ENCODE measurements at regions not wholly inside any gene's neighbourhood (a gene's known extent, or its start where the extent isn't known, plus 50 kb on each side); places are given as distances from the start of the nearest gene placed in this dataset.
A peak's percentile ranks its signal among the peaks of the same experiment; 100 is the strongest.

DNA sequence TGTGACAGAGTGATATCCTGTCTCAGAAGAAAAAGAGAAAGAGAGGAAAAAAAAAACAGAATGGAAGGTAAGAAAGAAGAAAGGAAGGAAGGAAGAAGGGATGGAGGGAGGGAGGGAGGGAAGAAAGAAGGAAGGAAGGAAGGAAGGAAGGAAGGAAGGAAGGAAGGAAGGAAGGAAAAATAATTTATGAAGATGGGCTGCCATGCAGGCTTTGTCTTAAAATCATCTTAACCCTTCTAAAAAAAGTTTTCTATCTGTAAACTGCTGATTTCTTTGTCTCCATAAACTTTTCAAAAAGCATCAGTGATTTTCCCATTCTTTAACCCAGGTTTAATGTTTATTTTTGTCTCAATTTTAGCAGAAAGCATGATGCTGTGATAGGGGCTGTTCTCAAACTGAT is 1154.1 kb upstream of the CDH6 start:
- no peak for DNase-seq

DNA sequence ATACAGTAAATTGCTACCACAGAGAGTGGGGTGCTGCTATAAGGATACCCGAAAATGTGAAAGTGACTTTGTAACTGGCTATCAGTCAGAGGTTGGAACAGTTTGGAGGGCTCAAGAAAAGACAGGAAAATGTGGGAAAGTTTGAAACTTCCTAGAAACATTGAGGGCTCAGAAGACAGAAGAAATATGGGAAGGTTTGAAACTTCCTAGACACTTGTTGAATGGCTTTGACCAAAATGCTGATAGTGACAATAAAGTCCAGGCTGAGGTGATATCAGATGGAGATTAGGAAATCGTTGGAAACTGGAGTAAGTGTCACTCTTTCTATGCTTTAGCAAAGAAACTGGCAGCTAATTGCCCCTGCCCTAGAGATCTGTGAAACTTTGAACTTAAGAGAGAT is 1158.6 kb upstream of the CDH6 start:
- DNase-seq, result no peak

DNA sequence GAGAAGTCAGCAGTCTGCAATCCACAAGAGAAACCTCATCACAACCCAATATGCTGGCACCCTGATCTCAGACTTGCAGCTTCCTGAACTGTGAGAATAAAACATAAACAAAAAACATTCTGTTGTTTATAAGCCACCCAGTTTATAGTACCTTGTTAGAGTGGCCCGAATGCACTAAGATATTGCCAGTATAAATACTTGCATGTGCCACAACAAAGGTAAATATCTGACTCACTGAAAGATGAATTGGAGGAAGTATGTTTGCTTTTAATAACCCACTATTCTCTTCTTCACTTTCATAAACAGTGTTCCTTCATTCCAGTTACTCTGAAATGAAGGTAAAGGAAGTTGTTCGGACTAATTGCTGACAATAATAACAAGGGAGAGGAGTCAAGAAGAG is 1163.4 kb upstream of the CDH6 start:
- no peak for DNase-seq

DNA sequence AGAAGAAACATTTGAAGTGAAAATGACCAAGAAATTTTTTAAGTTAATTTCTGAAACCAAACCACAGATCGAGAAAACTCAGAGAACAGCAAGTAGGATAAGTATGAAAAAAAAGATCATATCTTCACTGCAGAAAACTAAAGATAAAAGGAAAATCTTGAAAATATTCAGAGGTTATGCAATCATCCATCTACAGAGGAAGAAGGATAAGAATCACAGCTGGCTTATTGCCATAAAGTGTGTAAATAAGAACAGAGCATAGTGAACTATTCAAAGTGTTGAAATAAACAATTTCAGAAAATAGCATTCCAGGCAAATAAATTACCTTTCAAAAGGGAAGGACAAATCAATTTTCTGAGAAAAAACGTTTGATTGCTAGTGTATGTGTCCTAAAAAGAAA is 1191.7 kb upstream of the CDH6 start:
- peak; percentile 60 for DNase-seq

DNA sequence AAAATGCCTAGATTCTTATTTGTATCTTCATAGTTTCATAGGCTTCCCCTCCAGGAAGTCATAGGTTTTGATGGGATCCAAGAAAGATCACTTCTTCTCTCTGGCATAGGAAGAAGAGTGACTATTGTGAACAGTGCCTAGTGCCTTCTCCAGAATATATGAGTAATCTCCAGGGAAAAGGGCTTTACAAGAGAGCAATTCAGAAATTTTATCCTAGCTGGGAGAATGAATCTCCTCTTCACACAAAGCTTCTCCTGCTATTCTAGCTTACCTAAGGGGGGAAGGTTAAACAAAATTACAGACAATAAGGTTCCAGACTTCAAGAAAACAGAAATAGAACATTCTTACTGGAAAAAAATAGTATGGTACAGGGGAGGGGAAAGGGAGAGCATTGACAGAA is 1193.3 kb upstream of the CDH6 start:
- DNase-seq, result no peak

DNA sequence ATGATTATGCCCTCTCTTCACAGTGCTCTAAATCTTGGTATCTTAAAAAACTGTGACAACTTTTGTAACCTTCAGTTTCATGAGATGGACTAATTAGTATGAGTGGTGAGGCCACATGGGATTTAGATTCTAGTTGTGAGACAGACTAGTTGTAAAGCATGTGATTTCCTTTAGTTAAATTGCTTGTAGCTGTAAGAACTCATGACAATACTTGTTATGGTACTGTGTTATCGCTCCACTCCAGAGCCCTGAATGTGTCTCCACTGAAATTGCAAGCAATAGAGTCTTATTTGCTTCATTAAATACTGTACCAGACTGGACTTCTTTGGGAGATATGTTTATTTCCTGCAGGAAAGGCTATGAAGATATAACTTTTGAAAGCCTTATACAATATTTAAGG is 1198.3 kb upstream of the CDH6 start:
- no peak for DNase-seq

DNA sequence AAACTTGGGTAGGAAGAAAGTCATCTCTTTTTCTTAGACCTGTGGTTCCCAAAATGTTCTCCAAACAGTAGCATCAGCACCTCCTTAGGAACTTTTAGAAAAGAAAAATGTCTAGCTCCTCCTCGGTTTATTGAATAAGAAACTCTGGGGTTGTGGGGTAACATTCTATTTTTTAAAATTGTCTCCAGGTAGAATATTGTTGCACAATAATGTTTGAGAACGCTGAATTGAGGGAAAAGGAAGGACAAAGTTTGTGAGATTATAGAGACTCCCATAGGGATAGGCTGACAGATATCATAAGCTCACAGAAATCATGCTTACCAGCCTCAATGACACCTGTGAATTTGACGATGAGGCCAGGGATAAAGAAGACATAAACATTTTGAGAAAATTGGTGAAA is 1199.0 kb upstream of the CDH6 start:
- no peak for DNase-seq

DNA sequence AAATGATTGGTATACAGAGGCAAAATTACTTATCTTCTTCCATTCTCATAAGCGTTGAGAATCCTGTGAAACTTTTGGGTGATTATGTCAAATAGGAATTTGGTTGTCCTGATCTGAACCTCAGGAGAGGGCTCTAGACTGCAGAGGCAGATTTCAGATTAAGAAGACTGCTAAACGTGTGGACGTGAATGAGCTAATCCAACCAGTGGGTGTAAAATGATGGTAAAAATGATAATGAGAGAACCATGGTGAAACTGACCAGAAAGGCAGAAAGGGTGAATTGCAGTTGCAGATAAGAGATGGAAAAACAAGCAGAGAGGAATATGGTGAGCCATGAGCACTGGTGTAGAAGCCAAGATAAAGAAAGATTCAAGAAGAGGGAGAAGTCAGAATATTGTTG is 1200.2 kb upstream of the CDH6 start:
- DNase-seq, result peak; percentile 69

DNA sequence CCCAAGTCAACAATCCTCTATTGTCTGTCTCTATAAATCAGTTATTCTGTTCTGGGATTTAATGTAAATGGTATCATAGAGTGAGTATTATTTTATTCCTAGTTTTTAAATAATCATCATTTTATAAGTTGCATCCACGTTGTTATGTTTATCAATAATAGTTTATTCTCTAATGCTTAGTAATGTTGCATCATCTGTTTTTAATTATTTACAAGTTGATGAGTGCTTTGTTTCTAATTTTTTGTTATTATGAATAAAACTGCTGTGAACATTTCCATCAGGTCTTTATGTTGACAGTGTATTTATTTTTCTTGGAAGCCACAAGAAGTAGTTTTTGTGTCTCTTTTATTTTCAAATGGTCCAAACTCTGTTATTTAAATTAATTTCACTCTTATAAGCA is 1201.2 kb upstream of the CDH6 start:
- no peak for DNase-seq

DNA sequence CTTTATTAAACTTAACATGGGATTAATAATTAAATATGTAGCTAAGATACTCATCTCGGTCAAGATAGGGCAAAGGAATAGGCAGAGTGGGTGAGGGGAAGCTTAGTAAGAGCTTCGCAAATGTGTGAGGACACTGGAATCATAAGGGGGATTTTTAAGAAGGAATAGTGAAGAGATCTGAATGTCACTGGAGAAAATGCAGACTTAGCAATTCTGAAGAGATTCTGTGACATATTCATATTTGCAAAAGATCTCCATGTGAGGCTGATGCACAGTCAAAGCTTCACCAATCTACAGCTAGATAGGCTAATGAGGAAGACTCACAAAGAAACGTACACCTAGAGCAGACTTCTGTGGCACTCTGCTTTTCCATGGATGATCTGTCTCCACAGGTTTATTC is 1202.8 kb upstream of the CDH6 start:
- no peak for DNase-seq

DNA sequence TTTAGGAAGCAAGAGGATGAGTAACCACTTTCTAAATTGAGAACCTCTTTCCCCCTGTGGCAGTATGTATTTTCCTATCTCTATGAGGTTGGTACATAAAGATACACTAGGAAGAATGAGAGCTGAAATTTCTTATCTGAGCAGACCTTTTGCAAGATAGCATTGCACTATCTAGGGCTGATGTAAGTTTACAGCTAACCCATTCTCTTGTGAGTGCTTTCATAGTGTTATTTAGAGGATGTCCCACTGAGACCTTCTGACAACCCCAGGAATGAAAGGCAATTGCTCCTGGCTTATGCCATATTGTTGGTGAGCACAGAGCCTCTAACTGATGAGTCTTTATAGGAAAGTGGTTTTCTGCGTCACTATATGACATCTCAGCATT is 1209.3 kb upstream of the CDH6 start:
- peak; percentile 71 for DNase-seq

DNA sequence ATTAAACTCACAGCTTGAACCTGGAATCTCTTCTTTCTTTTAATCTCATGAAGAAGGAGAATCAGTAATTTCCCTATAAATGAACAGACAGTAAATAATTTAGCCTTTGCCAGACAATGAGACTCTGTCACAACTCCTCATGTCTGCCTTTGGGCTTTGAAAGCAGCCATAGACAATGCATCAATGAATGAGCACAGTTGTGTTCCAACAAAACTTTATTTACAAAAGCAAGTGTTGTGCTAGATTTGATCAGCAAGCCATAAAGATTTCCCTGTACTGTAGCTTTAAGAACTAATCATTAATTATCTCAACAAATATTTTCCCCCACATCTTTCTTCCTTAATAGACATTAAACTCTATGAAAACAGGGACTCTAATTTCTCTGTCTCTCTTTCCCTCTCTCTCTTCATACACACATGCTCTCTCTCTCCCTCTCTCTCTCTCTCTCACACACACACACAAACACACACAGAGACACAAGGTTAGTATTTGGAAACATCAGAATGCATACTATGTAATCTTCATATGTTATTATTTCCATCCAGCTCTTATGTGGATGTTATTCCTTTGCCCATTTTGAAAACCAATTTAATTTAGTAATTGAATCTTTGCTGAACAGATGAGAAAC is 1209.8 kb upstream of the CDH6 start:
- no peak for DNase-seq

DNA sequence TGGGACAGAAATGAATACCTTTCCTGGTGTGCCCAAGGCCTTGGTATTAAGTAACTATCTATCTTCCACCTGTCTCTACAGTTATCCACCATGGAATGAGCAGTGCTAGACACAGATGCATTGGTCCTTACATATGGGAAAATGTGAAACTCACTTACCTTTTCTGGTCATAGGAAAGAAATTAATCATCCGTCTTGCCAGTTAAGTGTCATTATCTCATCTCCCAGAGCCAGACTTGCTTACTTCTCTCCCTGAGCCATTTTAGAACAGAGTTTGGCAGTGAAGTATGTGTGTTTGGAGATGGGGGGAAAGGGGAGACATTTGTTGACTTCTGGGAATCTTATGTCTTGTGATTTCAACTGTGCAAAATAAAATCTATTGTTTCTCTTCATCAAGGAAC is 1211.0 kb upstream of the CDH6 start:
- peak; percentile 27 for DNase-seq

DNA sequence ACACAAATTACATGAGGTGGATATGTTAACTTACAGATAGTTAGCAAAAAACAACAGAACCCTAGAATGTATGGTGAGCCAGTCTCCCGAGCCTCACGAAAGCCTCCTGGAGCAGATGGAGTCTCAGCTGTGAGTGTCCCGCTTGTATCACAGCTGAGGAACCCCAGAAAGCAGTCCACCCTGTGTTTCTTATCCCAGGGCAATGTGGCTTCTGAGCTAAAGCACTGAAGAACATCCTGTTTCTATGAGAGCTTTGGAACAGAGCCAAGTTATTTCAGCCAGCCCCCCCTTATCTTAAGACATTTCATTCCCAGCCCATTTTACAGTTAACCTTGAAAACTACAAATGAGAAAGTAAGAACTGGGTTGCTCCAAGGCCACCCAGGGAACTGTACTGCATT is 1220.9 kb upstream of the CDH6 start:
- peak; percentile 86 for DNase-seq

DNA sequence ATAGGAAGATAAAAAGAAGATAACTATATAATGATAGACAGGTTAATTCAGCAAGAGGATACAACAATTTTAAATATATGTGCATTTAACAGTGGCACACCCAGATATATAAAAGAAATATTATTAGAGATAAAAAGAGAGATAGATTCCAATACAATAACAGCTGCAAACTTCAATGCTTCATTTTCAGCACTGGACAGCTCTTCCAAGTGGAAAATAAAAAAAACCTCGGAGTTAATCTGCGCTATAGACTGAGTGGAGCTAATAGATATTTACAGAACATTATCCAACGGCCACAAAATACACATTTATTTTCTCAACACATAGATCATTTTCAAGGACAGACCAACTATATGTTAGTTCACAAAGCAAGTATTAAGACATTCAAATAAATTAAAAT is 1229.5 kb upstream of the CDH6 start:
- DNase-seq, result peak; percentile 55

DNA sequence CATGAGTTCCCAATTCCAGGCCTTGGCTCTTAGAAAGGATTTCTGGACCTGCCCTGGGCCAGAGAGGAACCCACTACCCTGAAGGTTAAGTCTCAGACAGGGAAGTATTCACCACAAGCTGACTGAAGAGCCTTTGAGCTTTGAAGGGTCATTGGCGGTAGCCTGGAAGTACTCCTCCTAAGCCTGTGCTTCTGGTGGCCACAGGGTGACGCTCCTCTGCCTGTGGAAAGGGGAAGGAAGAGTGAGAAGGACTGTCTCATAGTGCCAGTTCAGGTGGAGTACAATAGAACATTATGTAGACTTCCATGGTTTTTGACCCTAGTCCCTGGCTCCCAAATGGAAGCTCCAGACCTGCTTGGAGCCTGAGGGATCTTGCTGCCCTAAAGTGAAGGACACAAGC is 1233.2 kb upstream of the CDH6 start:
- no peak for DNase-seq

DNA sequence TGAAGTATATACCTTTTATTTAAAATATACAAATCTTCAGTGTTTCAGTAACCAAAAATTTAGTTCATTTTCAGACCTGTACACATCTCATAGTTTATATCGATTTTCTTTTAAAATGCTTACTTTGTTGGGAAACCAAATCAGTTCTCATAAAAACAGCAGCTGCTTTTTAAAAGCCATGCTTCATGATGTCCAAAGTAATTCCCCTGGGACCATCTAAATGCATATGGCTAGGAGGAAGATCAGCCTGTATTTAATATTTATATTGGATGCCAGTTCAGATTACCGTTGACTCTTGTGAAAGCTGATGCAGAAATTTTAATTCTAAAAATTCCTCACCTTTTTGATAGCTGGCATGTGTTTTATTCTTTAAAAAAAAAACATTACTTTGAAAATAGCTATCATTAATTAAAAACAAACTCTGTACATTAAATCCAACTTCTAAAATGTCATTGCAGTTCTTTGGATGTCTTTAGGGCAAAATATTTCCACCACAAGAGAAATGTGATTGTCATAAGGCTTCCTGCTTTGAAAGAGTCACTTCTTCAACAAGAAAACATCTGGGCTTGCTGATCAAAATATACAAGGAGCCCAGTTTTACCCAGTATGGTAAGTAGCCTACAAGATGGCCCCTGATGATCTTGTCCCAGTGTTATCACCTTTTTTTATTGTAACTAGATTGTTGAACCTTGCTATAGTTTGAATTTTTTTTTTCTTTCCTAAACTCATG is 1242.9 kb upstream of the CDH6 start:
- no peak for DNase-seq

DNA sequence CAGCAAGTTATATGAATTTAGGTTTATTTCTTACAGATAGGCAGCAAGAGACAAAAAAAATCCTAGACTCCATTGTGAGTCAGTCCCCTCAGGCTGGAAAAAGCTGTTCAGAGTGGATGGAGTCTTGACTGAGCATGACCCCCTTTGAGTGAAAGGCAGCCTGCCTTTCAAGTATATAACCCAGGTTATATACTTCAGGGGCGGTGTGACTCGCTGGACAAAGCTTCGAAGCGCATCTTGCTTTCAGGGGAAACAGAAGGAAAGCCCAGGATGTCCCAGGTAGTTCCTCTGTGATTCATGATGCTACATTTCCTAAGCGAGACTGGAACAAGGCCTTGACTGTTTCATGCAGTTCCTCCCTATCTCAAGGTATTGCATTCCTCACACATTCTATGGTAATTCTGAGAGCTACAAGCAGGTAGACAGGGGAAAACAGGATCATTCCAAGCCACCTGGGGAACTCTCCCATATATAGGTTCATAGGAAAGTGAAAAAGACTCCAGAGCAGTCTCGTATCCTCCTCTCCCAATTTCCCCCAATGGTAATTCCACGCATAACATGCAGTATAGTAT is 1244.1 kb upstream of the CDH6 start:
- DNase-seq, result no peak

DNA sequence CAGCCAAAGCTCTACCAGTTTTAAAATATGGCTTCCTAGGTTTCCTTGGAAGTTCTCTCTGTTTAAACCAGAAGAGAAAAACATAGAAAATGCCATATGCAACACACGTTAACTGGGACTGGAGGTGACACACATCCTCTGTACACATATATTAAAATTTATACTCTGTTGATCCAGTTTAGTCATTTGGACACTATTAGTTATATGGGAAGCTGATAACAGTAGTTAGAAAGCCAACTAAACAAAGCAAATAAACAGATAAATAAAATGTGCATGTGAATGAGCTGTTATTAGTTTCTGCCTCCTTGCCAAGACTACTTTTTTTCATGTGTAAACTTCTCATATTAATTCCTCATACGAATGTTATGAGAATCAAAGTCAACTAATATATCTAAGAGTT is 1249.2 kb upstream of the CDH6 start:
- DNase-seq, result no peak

DNA sequence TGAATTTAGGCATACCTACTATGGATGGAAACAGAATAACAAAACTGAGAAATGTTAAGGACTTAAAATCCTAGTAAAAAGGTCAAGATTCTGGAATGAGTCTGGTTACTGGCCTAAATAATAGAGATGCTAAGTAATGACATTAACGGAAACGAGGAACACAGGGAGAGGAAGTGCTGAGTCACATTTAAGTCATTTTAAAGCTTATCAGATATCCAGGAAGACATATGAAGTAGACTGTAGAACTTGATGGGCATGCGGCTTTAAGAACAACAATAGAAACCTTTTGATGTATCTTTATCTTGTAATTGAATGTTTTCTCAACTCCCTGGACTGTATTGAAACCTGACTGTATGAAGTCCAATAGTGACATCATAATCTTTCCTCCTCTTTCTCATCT is 1251.4 kb upstream of the CDH6 start:
- peak; percentile 57 for DNase-seq

DNA sequence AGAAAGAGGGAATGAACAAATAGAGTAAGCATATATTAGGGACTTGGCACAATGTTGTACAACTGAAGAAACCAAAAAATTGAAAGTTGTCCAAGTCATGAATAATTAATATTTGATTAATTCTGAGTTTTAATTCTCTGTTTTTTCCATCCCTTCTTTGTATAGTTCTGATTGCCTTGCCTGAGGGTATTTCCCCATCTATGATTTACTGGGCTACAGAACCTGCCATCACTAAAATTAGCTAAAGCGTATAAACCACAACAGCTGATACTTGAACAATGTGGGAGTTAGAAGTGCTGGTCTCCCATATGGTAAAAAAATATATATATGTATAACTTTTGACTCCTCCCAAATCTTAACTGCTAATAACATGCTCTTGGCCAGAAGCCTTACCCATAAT is 1253.5 kb upstream of the CDH6 start:
- DNase-seq, result no peak

DNA sequence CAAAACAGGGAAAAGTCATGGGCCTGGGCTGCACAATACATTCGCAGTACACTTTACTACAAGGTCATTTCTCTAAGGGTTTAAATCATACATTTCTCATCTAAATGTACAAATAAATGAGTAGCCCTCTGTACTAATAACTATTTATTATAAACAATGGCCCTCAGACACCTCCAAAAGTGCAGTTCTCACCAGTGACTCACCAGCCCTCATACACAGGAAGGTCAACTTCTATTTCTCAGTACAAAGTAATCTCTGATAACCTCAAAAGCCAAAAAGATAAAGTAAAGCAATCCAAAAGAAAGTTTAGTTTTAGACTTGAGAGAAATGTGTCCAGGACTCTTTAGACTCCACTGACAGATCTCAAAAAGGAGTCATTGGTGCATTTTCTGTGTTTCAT is 1258.1 kb upstream of the CDH6 start:
- DNase-seq, result no peak

DNA sequence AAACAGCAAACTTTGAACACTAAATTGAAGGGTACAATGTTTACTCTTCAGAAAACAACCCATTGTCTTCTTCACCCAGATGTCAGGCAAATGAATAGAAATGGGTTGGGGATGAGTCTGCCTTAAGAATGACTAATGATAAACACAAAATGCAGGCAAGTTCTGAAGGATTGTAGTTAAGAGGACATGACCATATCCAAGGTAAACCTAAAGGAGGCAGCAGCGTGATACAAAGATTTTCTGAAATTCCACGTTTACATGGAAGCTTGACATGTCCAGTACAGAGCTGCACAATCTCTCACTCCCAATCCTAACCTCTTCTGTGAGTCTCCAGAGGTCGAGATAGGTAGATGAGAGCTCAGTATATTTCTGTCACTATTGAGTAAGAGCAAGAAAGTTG is 1263.2 kb upstream of the CDH6 start:
- peak; percentile 2 for DNase-seq

DNA sequence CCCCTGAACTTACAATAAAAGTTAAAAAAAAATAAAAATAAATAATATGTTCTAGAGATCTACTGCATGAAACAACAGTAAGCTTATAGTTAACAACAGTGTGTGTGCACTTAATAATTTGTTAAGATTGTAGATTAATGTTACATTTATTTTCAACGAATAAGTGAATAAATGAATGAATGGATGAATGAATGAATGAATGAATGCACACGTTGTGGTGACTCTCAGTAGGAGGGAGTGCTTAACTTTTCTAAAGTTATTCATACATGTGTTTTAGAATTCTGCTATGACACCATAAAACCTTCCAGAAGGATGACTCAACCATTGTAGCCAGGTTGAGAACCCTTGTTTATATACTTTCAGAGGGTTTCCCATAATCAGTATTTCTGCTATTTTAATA is 1269.4 kb upstream of the CDH6 start:
- no peak for DNase-seq
